22Rv1 (cell line): ENCODE measurements at regions not wholly inside any gene's neighbourhood (a gene's known extent, or its start where the extent isn't known, plus 50 kb on each side); places are given as distances from the start of the nearest gene placed in this dataset.
"Not testable (repeated sequence)": the region's sequence is repeated elsewhere in the genome, so short reads cannot be mapped to it uniquely, and the experiment has no call there.

Experiments
- ZFX ChIP-seq: fragments of 450-650 bp; IDR thresholded peaks from 2 replicates; pipeline ENCODE4 v1.6.1; 2017; ENCODE audit warnings: antibody characterized with exemption, borderline replicate concordance
- TF ChIP-seq, protein P1 (sequence below): fragments of 450-650 bp; IDR thresholded peaks from 2 replicates; pipeline ENCODE4 v1.5.1; 2017; ENCODE audit warnings: mild to moderate bottlenecking

DNA sequence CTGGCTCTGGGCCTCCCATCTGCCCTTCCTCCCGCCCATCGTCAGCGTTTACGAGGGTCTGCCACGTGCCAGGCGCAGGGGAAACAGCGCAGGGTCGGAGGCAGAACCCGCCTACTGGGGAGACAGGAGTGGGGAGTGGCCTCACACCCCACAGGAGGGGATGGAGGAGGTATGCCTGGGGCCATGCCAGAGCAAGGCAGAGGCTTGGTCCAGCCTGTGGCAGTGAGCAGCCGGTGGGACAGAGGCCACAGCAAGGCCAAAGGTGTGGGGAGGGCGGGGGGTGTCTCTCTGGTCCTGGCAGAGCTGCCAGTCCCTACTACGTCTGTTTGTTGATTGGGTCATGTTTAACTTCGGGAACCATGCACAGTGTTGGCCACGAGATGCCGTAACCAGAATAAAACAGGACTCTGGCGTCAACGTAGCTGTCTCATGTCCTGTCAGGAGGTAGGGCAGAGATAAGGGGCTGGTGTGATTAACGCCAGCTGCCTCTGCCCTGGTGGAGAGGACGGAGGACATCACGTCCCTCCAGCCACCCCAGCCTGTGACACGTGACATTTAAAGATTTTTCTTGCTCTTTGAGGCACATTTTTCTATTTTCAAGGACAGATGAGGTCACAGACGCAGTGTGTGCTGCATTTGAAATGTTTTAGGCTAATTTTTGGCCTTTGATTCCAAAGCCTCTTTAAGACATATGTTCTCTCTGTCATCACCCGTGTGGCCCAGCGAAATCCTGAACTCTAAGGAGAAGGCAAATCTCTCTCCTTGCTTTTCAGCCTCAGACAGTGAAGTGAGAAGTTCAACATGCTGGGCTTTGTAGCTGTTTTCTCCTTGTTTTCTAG, 193.3 kb downstream of the LAT start:
- TF ChIP-seq, protein P1, sequence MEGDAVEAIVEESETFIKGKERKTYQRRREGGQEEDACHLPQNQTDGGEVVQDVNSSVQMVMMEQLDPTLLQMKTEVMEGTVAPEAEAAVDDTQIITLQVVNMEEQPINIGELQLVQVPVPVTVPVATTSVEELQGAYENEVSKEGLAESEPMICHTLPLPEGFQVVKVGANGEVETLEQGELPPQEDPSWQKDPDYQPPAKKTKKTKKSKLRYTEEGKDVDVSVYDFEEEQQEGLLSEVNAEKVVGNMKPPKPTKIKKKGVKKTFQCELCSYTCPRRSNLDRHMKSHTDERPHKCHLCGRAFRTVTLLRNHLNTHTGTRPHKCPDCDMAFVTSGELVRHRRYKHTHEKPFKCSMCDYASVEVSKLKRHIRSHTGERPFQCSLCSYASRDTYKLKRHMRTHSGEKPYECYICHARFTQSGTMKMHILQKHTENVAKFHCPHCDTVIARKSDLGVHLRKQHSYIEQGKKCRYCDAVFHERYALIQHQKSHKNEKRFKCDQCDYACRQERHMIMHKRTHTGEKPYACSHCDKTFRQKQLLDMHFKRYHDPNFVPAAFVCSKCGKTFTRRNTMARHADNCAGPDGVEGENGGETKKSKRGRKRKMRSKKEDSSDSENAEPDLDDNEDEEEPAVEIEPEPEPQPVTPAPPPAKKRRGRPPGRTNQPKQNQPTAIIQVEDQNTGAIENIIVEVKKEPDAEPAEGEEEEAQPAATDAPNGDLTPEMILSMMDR: not testable (repeated sequence)
- not testable (repeated sequence) for TF ChIP-seq ZFX
